Ishikawa (cell line): ENCODE measurements at regions not wholly inside any gene's neighbourhood (a gene's known extent, or its start where the extent isn't known, plus 50 kb on each side); places are given as distances from the start of the nearest gene placed in this dataset.

Experiments
- CEBPB ChIP-seq: IDR thresholded peaks from 2 replicates; pipeline ENCODE4 v1.6.1; 2012
- CREB1 ChIP-seq: IDR thresholded peaks from 2 replicates; pipeline ENCODE4 v1.6.1; 2012; ENCODE audit warnings: low read depth
- EGR1 ChIP-seq: IDR thresholded peaks from 2 replicates; pipeline ENCODE4 v1.6.1; 2012
- EP300 ChIP-seq: IDR thresholded peaks from 2 replicates; pipeline ENCODE4 v1.6.1; 2012; ENCODE audit warnings: borderline replicate concordance
- FOXM1 ChIP-seq: IDR thresholded peaks from 2 replicates; pipeline ENCODE4 v1.6.1; 2012; ENCODE audit warnings: low read depth, borderline replicate concordance
- MAX ChIP-seq: IDR thresholded peaks from 2 replicates; pipeline ENCODE4 v1.6.1; 2012
- NFIC ChIP-seq: IDR thresholded peaks from 2 replicates; pipeline ENCODE4 v1.6.1; 2012
- RAD21 ChIP-seq: IDR thresholded peaks from 2 replicates; pipeline ENCODE4 v1.6.1; 2012; ENCODE audit warnings: low read depth
- TAF1 ChIP-seq: IDR thresholded peaks from 2 replicates; pipeline ENCODE4 v1.6.1; 2012; ENCODE audit warnings: low read depth, mild to moderate bottlenecking
- TCF12 ChIP-seq: IDR thresholded peaks from 2 replicates; pipeline ENCODE4 v1.6.1; 2012; ENCODE audit warnings: low read depth
- TEAD4 ChIP-seq: IDR thresholded peaks from 2 replicates; pipeline ENCODE4 v1.6.1; 2012
- YY1 ChIP-seq: IDR thresholded peaks from 2 replicates; pipeline ENCODE4 v1.6.1; 2012; ENCODE audit warnings: low read depth
- ZBTB7A ChIP-seq: IDR thresholded peaks from 2 replicates; pipeline ENCODE4 v1.6.1; 2012; ENCODE audit warnings: low read depth
- TF ChIP-seq, protein P1 (sequence below): IDR thresholded peaks from 2 replicates; pipeline ENCODE4 v1.6.1; 2012
- TF ChIP-seq, protein P2 (sequence below): IDR thresholded peaks from 2 replicates; pipeline ENCODE4 v1.6.1; 2012; ENCODE audit warnings: low read depth, mild to moderate bottlenecking

DNA sequence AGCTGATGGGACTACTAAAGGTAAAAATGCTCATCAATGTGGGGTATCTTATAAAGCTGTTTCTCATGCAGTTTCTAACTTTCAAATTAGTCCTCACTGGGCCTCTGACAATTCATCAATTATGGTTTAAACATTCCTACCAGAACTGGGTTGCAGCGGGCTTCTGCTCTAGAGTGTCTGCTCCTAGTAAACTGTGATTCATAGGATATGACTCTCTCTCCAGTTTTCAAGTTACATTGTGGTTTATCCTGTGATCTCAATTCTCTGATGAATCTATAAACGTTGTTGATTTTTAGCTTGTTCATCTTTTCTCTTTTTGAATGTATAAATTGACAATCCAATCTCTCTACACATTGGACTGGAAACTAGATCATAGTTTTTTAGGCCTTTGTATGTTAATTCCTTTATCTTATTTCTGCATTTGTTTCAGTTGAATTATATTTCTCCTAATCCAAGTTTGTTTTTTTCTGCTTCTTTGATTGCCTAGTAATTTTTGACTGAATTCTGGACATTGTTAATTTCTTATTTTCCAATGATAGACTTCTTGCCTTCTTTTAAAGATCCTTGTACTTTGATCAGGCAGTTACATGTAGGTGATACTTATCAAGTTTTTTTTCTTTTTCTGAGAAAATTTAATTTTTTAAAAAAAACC, 822.6 kb downstream of the TLE1 start:
- no peak for TF ChIP-seq MAX
- TF ChIP-seq EP300, result no peak
- TF ChIP-seq CREB1, result no peak
- no peak for TF ChIP-seq TEAD4
- TF ChIP-seq TAF1, result no peak
- TF ChIP-seq, protein P1, sequence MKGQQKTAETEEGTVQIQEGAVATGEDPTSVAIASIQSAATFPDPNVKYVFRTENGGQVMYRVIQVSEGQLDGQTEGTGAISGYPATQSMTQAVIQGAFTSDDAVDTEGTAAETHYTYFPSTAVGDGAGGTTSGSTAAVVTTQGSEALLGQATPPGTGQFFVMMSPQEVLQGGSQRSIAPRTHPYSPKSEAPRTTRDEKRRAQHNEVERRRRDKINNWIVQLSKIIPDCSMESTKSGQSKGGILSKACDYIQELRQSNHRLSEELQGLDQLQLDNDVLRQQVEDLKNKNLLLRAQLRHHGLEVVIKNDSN, result no peak
- no peak for TF ChIP-seq CEBPB
- TF ChIP-seq FOXM1, result no peak
- no peak for TF ChIP-seq RAD21
- no peak for TF ChIP-seq TCF12
- TF ChIP-seq YY1, result no peak
- TF ChIP-seq EGR1, result no peak
- TF ChIP-seq, protein P2, sequence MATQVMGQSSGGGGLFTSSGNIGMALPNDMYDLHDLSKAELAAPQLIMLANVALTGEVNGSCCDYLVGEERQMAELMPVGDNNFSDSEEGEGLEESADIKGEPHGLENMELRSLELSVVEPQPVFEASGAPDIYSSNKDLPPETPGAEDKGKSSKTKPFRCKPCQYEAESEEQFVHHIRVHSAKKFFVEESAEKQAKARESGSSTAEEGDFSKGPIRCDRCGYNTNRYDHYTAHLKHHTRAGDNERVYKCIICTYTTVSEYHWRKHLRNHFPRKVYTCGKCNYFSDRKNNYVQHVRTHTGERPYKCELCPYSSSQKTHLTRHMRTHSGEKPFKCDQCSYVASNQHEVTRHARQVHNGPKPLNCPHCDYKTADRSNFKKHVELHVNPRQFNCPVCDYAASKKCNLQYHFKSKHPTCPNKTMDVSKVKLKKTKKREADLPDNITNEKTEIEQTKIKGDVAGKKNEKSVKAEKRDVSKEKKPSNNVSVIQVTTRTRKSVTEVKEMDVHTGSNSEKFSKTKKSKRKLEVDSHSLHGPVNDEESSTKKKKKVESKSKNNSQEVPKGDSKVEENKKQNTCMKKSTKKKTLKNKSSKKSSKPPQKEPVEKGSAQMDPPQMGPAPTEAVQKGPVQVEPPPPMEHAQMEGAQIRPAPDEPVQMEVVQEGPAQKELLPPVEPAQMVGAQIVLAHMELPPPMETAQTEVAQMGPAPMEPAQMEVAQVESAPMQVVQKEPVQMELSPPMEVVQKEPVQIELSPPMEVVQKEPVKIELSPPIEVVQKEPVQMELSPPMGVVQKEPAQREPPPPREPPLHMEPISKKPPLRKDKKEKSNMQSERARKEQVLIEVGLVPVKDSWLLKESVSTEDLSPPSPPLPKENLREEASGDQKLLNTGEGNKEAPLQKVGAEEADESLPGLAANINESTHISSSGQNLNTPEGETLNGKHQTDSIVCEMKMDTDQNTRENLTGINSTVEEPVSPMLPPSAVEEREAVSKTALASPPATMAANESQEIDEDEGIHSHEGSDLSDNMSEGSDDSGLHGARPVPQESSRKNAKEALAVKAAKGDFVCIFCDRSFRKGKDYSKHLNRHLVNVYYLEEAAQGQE, result no peak

DNA sequence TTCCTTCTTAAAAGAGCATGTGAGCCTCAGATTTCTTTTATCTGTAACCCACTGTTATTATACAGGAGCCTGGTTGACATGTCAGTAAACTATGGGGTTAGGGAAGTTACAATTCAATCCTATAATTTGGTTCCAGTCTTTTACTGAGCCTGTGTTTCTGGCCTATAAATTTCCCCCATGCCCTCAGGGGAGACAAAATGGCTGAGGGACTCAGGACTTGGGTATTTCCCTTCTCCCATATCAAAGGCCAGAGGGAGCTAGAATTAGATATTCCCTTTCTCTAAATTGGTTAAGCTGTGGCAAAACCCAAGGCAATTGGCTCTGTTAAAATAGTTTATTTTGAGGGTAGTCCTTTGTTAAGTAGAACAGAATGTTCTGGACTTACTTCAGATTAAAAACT, 823.2 kb downstream of the TLE1 start:
- TF ChIP-seq YY1 (no peak), TAF1 (no peak), TEAD4 (no peak), CREB1 (no peak), ZBTB7A (no peak), EP300 (no peak), FOXM1 (no peak), EGR1 (no peak), NFIC (no peak), MAX (no peak), CEBPB (no peak)
- TF ChIP-seq, protein P1, result no peak

DNA sequence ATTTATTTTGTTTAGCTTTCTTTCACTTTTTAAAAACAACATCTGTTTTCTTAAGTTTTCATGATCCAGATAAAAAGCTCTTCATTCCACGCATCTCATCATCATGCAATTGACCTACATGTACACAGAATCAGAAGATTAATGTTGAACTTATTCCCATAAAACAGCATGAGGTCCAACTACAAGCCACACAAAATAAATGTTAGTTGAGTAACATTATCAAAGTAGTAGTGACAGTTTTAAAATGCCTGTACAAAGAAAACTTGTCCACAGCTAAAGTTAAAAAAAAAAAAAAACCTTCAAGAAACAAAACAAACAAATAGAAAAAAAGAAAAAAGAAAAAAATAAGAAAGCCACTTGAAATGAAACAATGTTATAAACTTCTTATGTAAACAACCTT, 846.3 kb downstream of the TLE1 start:
- TF ChIP-seq CREB1, result no peak
- TF ChIP-seq MAX, result no peak
- no peak for TF ChIP-seq FOXM1
- TF ChIP-seq, protein P1, result no peak

- TF ChIP-seq MAX (no peak), TEAD4 (no peak), TCF12 (no peak), YY1 (no peak), RAD21 (no peak), EP300 (no peak), CEBPB (no peak), TAF1 (no peak), ZBTB7A (no peak), NFIC (no peak), CREB1 (no peak), EGR1 (no peak), FOXM1 (no peak)
- TF ChIP-seq, protein P2, result no peak
- TF ChIP-seq, protein P1, result no peak
Measured at GRCh38 chr9:80842389-80842788, 847.0 kb downstream of the TLE1 start.

DNA sequence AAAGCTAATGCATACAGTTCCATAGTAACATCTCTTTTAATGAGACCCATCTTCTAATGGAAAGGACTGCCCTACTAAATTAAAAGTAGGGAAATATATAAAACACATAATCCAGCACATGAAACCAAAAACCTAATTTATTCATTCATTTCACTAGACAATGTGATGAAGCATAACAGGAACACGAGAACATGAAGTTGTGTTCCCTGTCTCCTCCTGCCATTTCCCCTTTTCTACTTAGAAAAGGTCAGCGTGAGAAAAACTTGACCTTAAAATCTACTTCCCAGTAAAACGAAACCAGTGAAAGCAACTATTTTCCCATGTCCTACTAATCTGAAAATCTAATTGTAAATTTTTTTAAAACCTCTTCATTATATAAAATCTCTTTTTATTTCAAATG, 847.5 kb downstream of the TLE1 start:
- TF ChIP-seq EGR1 (no peak), YY1 (no peak), TCF12 (no peak), RAD21 (no peak), MAX (no peak), ZBTB7A (no peak), CEBPB (no peak), FOXM1 (no peak), EP300 (no peak), TEAD4 (no peak), CREB1 (no peak), NFIC (no peak), TAF1 (no peak)
- TF ChIP-seq, protein P1, result no peak
- TF ChIP-seq, protein P2, result no peak
